ENCODE measurements at regions not wholly inside any gene's neighbourhood (a gene's known extent, or its start where the extent isn't known, plus 50 kb on each side); places are given as distances from the start of the nearest gene placed in this dataset.

DNA sequence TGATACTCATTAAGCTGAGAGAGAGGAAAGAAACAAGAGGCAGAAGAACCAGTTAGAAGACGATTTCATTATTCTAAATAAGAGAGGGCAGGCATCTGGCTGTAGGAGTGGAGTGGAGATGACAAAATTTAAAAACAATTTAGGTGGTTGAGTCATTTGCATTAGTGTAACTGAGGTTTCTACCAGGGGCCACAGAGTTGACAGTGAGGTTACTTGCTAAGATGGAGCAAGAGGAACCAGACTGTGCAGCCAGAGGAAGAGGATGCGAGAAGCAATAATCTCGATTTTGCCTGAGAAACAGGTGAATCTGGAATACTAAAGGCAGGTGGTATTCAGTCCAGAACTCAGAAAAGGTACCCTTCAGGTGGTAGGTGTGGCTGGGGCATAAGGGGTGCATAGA lies 491.9 kb downstream of the MID1IP1 start:
- TF ChIP-seq, protein P1, sequence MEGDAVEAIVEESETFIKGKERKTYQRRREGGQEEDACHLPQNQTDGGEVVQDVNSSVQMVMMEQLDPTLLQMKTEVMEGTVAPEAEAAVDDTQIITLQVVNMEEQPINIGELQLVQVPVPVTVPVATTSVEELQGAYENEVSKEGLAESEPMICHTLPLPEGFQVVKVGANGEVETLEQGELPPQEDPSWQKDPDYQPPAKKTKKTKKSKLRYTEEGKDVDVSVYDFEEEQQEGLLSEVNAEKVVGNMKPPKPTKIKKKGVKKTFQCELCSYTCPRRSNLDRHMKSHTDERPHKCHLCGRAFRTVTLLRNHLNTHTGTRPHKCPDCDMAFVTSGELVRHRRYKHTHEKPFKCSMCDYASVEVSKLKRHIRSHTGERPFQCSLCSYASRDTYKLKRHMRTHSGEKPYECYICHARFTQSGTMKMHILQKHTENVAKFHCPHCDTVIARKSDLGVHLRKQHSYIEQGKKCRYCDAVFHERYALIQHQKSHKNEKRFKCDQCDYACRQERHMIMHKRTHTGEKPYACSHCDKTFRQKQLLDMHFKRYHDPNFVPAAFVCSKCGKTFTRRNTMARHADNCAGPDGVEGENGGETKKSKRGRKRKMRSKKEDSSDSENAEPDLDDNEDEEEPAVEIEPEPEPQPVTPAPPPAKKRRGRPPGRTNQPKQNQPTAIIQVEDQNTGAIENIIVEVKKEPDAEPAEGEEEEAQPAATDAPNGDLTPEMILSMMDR (conservative IDR thresholded peaks at IDR 0.05; ENCODE audit: low read depth, low read length), result no peak
- TF ChIP-seq, protein P2, sequence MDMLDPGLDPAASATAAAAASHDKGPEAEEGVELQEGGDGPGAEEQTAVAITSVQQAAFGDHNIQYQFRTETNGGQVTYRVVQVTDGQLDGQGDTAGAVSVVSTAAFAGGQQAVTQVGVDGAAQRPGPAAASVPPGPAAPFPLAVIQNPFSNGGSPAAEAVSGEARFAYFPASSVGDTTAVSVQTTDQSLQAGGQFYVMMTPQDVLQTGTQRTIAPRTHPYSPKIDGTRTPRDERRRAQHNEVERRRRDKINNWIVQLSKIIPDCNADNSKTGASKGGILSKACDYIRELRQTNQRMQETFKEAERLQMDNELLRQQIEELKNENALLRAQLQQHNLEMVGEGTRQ (IDR thresholded peaks at IDR 0.05; ENCODE audit: low read depth, low read length), result no peak

Measured in IMR-90 (cell line).